Nephron (organoid): ENCODE measurements at regions not wholly inside any gene's neighbourhood (a gene's known extent, or its start where the extent isn't known, plus 50 kb on each side); places are given as distances from the start of the nearest gene placed in this dataset.

ENCODE experiments used
- H3K27ac Mint-ChIP-seq, 3 experiments: 2 replicates each; pipeline ENCODE4 v1.8.0; 2020; ENCODE audit warnings: mixed read lengths in 3 of 3, mild to moderate bottlenecking in 2 of 3, moderate library complexity in 1 of 3
- H3K27me3 Mint-ChIP-seq: 2 replicates; pipeline ENCODE4 v1.8.0; 2021; ENCODE audit warnings: low read depth, mild to moderate bottlenecking, moderate library complexity, mixed read lengths
- H3K36me3 Mint-ChIP-seq: 2 replicates; pipeline ENCODE4 v1.8.0; 2020; ENCODE audit warnings: low read depth, mixed read lengths
- H3K4me1 Mint-ChIP-seq: 2 replicates; pipeline ENCODE4 v1.8.0; 2020; ENCODE audit warnings: mixed read lengths
- H3K4me3 Mint-ChIP-seq, 3 experiments: 2 replicates each; pipeline ENCODE4 v1.8.0; 2020; ENCODE audit warnings: mild to moderate bottlenecking in 3 of 3, mixed read lengths in 3 of 3, moderate library complexity in 2 of 3
- H3K9me3 Mint-ChIP-seq: 2 replicates; pipeline ENCODE4 v1.8.0; 2020; ENCODE audit warnings: mixed read lengths
- CTCF ChIP-seq, 3 experiments: fragments of 200-600 bp; sonication (generic); IDR thresholded peaks; one replicate each; pipeline ENCODE4 v1.5.0; 2021; ENCODE audit warnings: antibody characterized with exemption in 3 of 3; ENCODE audit not compliant: unreplicated experiment in 3 of 3

DNA sequence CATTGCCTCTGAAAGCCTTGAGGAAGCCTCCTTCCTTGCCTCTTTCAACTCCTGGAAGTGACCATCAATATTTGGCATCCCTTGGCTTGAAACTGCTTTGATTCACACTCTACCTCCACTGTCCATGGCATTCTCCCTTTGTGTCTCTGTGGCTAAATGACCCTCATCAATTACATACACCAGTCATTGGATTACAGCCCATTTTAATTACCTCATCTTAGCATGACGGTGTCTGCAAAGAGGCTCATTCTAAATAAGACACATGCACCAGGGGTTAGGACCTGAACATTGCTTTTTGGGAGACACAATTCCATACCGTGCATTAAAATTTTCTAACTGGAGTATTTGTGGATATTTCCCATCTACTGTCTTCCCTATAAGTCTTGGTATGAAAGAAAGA lies 60.7 kb upstream of the FAM9A start:
- no peak for TF ChIP-seq CTCF (IDR thresholded peaks at IDR 0.05; ENCODE audit: unreplicated experiment in 3 of 3)
- H3K9me3 Mint-ChIP-seq = no peaks in the 10 kb centered on the region
- H3K4me3 Mint-ChIP-seq = no peak overlapping the region
- no peaks in the 10 kb centered on the region for H3K4me1 Mint-ChIP-seq
- H3K36me3 Mint-ChIP-seq = no peaks in the 10 kb centered on the region
- no peaks in the 10 kb centered on the region for H3K27me3 Mint-ChIP-seq
- H3K27ac Mint-ChIP-seq = no peak overlapping the region

- Mint-ChIP-seq H3K27ac (no peak overlapping the region), H3K36me3 (no peaks in the 10 kb centered on the region), H3K4me3 (no peak overlapping the region), H3K4me1 (peaks cover 14% of the 10 kb centered on the region), H3K9me3 (no peaks in the 10 kb centered on the region), H3K27me3 (no peaks in the 10 kb centered on the region)
- TF ChIP-seq CTCF (IDR thresholded peaks at IDR 0.05; ENCODE audit: unreplicated experiment in 3 of 3) = no peak
Observed at GRCh38 chrX:8851231-8851886, 50.2 kb upstream of the FAM9A start.
